B cell (primary cell): ENCODE measurements at regions not wholly inside any gene's neighbourhood (a gene's known extent, or its start where the extent isn't known, plus 50 kb on each side); places are given as distances from the start of the nearest gene placed in this dataset.

ENCODE experiments used
- ATAC-seq: fragments of 200-7000 bp; cut with Tn5 transposase; one replicate; pipeline ENCODE4 v1.10.0; 2021; ENCODE audit warnings: low read depth, mild to moderate bottlenecking, moderate number of reproducible peaks, moderate library complexity
- CTCF ChIA-PET: fragments of 350-600 bp; sonication (Branson Sonifier 250); formaldehyde crosslinking; loops from one replicate; lab custom pipeline; 2021; ENCODE audit warnings: antibody characterized with exemption, inconsistent platforms; lab: Charles Lee
- POLR2A ChIA-PET: fragments of 350-600 bp; sonication (Branson Sonifier 250); formaldehyde crosslinking; loops from one replicate; lab custom pipeline; 2021; ENCODE audit warnings: antibody characterized with exemption; lab: Charles Lee
- DNase-seq: peaks from one replicate; pipeline ENCODE4 v3.0.0; 2013
- H2AFZ ChIP-seq: 2 replicates; pipeline ENCODE4 v1.6.1; 2012; ENCODE audit warnings: mild to moderate bottlenecking, low read depth, low read length; ENCODE audit not compliant: insufficient read depth, poor library complexity, severe bottlenecking
- H3K27ac ChIP-seq, 2 donors: 1 replicate in 1 of 2; 2 replicates in 1 of 2; pipeline ENCODE4 v1.5.1; 2012 to 2013; ENCODE audit warnings: low read length in 2 of 2, mild to moderate bottlenecking in 2 of 2, moderate library complexity in 1 of 2
- H3K27me3 ChIP-seq, 4 experiments: fragments of 200-600 bp in 1 of 4; sonication (generic) in 1 of 4; replicated peaks in 1 of 4; 1 replicate in 2 of 4; 2 replicates in 2 of 4; pipeline versions ENCODE4 v1.6.1 to v1.7.0; 2013 to 2016; ENCODE audit warnings: low read length in 3 of 4, mild to moderate bottlenecking in 2 of 4, mixed read lengths in 1 of 4, moderate library complexity in 1 of 4; ENCODE audit not compliant: insufficient read depth in 4 of 4, control insufficient read depth in 3 of 4; ENCODE audit errors: control extremely low read depth in 1 of 4
- H3K36me3 ChIP-seq, 2 experiments: replicated peaks in 1 of 2; 1 replicate in 1 of 2; 2 replicates in 1 of 2; pipeline versions ENCODE4 v1.6.1 to v1.7.1; 2013; ENCODE audit warnings: low read length in 1 of 2; ENCODE audit not compliant: insufficient read depth in 2 of 2, control insufficient read depth in 1 of 2; ENCODE audit errors: control extremely low read depth in 1 of 2, extremely low read depth in 1 of 2
- H3K4me1 ChIP-seq, 2 donors: fragments of 200-600 bp in 1 of 2; sonication (generic) in 1 of 2; 1 replicate in 1 of 2; 2 replicates in 1 of 2; pipeline versions ENCODE4 v1.5.1 to v1.6.1; 2013 to 2017; ENCODE audit warnings: low read length in 2 of 2; ENCODE audit not compliant: control insufficient read depth in 2 of 2, insufficient read depth in 2 of 2
- H3K4me2 ChIP-seq: replicated peaks from 2 replicates; pipeline ENCODE3; 2012; ENCODE audit warnings: mild to moderate bottlenecking, low read depth, low read length; ENCODE audit not compliant: poor library complexity, severe bottlenecking
- H3K4me3 ChIP-seq, 5 experiments: fragments of 200-600 bp in 1 of 5; sonication (generic) in 1 of 5; 1 replicate in 3 of 5; 2 replicates in 2 of 5; pipeline versions ENCODE4 v1.5.1 to v1.7.0; 2011 to 2016; ENCODE audit warnings: low read length in 4 of 5, mild to moderate bottlenecking in 4 of 5, low read depth in 2 of 5, control low read depth in 1 of 5, moderate library complexity in 1 of 5; ENCODE audit not compliant: insufficient read depth in 1 of 5; ENCODE audit errors: control extremely low read depth in 1 of 5, extremely low read depth in 1 of 5
- H3K79me2 ChIP-seq: fragments of 200-600 bp; sonication (generic); one replicate; pipeline ENCODE4 v1.6.0; 2016; ENCODE audit warnings: low read length; ENCODE audit not compliant: control insufficient read depth, insufficient read depth
- H3K9ac ChIP-seq: fragments of 200-600 bp; sonication (generic); 2 replicates; pipeline ENCODE4 v1.6.1; 2017; ENCODE audit warnings: mild to moderate bottlenecking, low read length, moderate library complexity
- H3K9me3 ChIP-seq, 3 donors: one replicate each; pipeline versions ENCODE4 v1.6.1 to v1.7.1; 2013; ENCODE audit warnings: low read length in 2 of 3; ENCODE audit not compliant: control insufficient read depth in 2 of 3, insufficient read depth in 1 of 3; ENCODE audit errors: control extremely low read depth in 1 of 3
- H4K20me1 ChIP-seq: 2 replicates; pipeline ENCODE4 v1.6.0; 2012; ENCODE audit warnings: mild to moderate bottlenecking, low read length; ENCODE audit not compliant: insufficient read depth, control insufficient read depth, poor library complexity, severe bottlenecking
- H3K27ac Mint-ChIP-seq: one replicate; pipeline ENCODE4 v1.8.0; 2021; ENCODE audit warnings: mixed read lengths
- H3K27me3 Mint-ChIP-seq: one replicate; pipeline ENCODE4 v1.8.0; 2021; ENCODE audit warnings: mixed read lengths
- H3K4me1 Mint-ChIP-seq: one replicate; pipeline ENCODE4 v1.8.0; 2021; ENCODE audit warnings: mixed read lengths
- H3K4me3 Mint-ChIP-seq: one replicate; pipeline ENCODE4 v1.8.0; 2021; ENCODE audit warnings: mixed read lengths
- H3K9me3 Mint-ChIP-seq: one replicate; pipeline ENCODE4 v1.8.0; 2022; ENCODE audit warnings: mixed read lengths; ENCODE audit not compliant: insufficient read depth
- EZH2 ChIP-seq: IDR thresholded peaks from 2 replicates; pipeline ENCODE4 v1.6.1; 2012; ENCODE audit warnings: borderline replicate concordance, low read depth, mild to moderate bottlenecking, moderate library complexity, low read length; ENCODE audit not compliant: insufficient read depth, poor library complexity, severe bottlenecking
- WGBS: methylation state at CpG from one replicate; pipeline ENCODE4 v1.1.5; 2013; ENCODE audit warnings: missing lambda C conversion rate; ENCODE audit not compliant: insufficient coverage; 5-methylcytosine and 5-hydroxymethylcytosine counted together
- intact Hi-C: fragments of 100-400 bp; cut with micrococcal nuclease; formaldehyde crosslinking; loops from one replicate; pipeline ENCODE4 v1.10.0; 2022
- TF ChIP-seq, protein P1 (sequence below): fragments of 200-600 bp; IDR thresholded peaks from one replicate; pipeline ENCODE4 v1.8.0; 2022; ENCODE audit warnings: antibody characterized with exemption, mild to moderate bottlenecking

DNA sequence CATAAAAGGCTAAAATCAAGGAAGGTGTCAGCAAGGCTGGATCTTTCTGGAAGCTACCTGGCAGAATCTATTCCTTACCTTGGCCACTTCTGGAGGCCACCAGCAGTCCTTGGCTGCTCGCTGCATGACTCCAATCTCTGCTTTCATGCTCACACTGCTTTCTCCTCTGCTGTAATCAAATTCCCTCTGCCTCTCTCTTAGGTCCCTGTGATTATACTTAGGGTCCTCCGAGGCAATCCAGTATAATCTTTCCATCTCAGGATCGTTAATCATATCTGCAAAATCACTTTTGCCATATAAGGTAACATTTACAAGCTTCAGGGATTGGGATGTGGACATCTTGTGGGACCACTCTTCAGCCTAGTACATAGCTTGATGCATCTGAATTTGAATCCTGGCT is 110.7 kb upstream of the IVNS1ABP start:
- Histone ChIP-seq H3K79me2 (no peaks in the 10 kb centered on the region), H3K27ac (no peak overlapping the region), H2AFZ (no peak overlapping the region), H3K9ac (no peak overlapping the region), H3K4me1 (no peaks in the 10 kb centered on the region), H3K9me3 (peaks cover 0 to 4% (median 0%) of the 10 kb centered on the region in 3 donors), H3K4me3 (no peak overlapping the region), H3K36me3 (no peaks in the 10 kb centered on the region), H4K20me1 (no peaks in the 10 kb centered on the region), H3K27me3 (peaks cover 0 to under 1% (median 0%) of the 10 kb centered on the region in 4 experiments), H3K4me2 (no peak overlapping the region)
- no peaks in the 10 kb centered on the region for H3K27me3 Mint-ChIP-seq
- WGBS, result 70% methylated on average over 1 of the region's 3 CpGs
- no peak overlapping the region for H3K4me3 Mint-ChIP-seq
- ChIA-PET CTCF (no interaction called here), POLR2A (no interaction called here)
- intact Hi-C loops, result no loop called here
- TF ChIP-seq EZH2, result no peak
- TF ChIP-seq, protein P1, sequence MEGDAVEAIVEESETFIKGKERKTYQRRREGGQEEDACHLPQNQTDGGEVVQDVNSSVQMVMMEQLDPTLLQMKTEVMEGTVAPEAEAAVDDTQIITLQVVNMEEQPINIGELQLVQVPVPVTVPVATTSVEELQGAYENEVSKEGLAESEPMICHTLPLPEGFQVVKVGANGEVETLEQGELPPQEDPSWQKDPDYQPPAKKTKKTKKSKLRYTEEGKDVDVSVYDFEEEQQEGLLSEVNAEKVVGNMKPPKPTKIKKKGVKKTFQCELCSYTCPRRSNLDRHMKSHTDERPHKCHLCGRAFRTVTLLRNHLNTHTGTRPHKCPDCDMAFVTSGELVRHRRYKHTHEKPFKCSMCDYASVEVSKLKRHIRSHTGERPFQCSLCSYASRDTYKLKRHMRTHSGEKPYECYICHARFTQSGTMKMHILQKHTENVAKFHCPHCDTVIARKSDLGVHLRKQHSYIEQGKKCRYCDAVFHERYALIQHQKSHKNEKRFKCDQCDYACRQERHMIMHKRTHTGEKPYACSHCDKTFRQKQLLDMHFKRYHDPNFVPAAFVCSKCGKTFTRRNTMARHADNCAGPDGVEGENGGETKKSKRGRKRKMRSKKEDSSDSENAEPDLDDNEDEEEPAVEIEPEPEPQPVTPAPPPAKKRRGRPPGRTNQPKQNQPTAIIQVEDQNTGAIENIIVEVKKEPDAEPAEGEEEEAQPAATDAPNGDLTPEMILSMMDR, result no peak
- H3K4me1 Mint-ChIP-seq, result no peaks in the 10 kb centered on the region
- ATAC-seq (no peak), DNase-seq (no peak)
- no peak overlapping the region for H3K27ac Mint-ChIP-seq
- H3K9me3 Mint-ChIP-seq, result peaks cover 8% of the 10 kb centered on the region

GRCh38 chr1:185427264-185427663 is 110.2 kb upstream of the IVNS1ABP start:
- Histone ChIP-seq H3K36me3 (no peaks in the 10 kb centered on the region), H3K27me3 (no peaks in the 10 kb centered on the region), H3K9me3 (peaks cover 0 to 4% (median 0%) of the 10 kb centered on the region in 3 donors), H3K79me2 (no peaks in the 10 kb centered on the region), H3K9ac (no peak overlapping the region), H2AFZ (no peak overlapping the region), H3K27ac (no peak overlapping the region), H4K20me1 (no peaks in the 10 kb centered on the region), H3K4me3 (no peak overlapping the region), H3K4me1 (no peaks in the 10 kb centered on the region), H3K4me2 (no peak overlapping the region)
- H3K27ac Mint-ChIP-seq, result no peak overlapping the region
- ATAC-seq (no peak), DNase-seq (no peak)
- no peak overlapping the region for H3K4me3 Mint-ChIP-seq
- H3K9me3 Mint-ChIP-seq, result peaks cover 8% of the 10 kb centered on the region
- H3K4me1 Mint-ChIP-seq, result no peaks in the 10 kb centered on the region
- TF ChIP-seq, protein P1, result no peak
- TF ChIP-seq EZH2, result no peak
- POLR2A ChIA-PET, result no interaction called here
- no CpG with 5 or more reads among the region's 2 CpGs for WGBS
- H3K27me3 Mint-ChIP-seq, result no peaks in the 10 kb centered on the region
- intact Hi-C loops, result no loop called here
- CTCF ChIA-PET, result interaction anchor here (1.0 kb wide), 1 partner anchor 254 kb away, joined by 4 read pairs; no protein-coding TSS in a partner anchor
